HG02870 (cell line): ENCODE measurements at regions not wholly inside any gene's neighbourhood (a gene's known extent, or its start where the extent isn't known, plus 50 kb on each side); places are given as distances from the start of the nearest gene placed in this dataset.

Experiments
- ATAC-seq: cut with Tn5 transposase; IDR thresholded peaks from one replicate; pipeline ENCODE4 v1.9.1; 2021; ENCODE audit warnings: mild to moderate bottlenecking, moderate library complexity; ENCODE audit not compliant: unreplicated experiment

DNA sequence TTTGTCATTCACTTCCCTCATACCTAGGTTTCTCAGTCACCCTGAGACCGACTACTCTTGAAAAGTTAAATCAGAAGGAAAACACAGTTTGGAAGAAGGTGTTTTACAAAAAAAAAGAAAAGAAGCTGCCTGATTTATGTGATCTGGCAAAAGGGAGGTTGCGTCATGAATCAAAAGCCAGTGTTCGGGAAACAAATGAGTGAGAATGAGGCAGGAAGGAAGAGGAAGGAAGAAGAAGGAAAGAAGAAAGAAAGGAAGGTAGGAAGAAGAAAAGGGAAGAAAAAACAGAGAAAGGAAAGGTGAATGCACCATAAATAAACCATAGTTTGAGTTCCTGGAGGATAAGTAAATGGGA, 314.6 kb downstream of the BLID start:
- no peak for ATAC-seq

DNA sequence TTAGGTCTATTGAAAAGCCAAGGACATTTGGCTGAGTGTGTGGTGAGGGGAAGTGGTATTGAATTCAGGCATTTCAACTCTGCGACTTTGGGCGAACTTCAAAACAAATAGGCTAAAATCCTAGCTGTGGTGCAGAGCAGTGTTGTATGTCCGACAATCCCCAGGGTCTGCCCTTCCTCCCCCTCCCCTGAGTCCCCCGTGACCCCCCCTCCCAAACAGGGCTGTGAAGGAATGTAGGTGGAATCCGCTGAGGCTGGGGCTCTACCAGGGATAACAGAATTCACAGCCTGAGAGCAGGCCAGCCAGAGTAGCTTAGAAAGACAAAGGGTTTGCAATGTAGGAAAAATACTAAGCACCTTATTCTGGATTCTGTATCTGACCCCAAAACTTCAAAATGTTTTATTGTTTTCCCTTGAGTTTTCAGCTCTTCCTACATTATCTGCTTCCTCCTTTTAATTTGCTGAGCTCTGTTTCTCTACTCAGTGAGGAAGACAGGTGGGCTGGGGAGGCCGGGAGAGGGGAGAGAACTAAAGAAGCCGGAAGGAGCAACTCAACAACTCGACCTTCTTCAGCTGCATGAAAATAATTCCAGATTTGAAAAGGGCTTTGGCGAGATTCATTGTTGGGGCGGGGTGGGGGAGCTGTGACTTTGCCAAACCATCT, 315.2 kb downstream of the BLID start:
- no peak for ATAC-seq

DNA sequence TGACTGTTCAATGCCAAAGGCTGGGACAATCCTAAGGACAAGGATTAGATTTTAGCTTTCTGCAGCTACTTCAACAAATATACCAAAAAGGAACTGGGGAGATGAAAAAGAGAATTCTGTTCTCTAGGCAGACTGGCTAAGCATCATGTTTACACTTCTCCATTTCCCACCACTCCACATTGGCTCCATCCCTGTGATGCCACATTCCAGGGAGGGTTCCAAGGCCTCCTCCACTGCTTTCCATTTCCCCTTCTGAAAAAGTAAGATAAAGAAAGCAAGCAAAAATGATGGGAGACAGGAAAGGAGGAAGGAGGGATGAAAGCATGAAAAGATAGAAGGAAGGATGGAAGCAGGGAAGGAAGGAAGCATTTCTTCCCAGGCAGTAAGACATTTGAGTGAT, 315.8 kb downstream of the BLID start:
- ATAC-seq = no peak

DNA sequence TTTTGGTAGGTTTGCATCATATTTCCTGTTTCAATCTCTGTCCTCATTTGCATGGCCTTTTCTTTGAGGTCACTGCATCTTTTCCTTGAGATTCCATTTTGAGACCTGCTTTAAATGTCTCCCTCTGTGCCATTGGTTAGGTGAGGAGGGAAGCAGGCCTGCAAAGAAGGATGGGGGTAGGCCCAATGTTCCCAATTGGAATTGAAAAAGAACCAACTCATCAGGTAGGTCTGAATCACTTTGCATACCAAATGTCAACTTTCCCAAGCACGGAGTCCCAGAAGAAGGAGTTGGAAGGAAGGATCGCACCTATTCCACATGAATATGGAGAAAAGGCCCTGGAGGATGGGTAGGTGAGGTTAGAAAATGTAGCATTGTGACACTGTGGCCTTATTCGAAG, 318.5 kb downstream of the BLID start:
- ATAC-seq = no peak

DNA sequence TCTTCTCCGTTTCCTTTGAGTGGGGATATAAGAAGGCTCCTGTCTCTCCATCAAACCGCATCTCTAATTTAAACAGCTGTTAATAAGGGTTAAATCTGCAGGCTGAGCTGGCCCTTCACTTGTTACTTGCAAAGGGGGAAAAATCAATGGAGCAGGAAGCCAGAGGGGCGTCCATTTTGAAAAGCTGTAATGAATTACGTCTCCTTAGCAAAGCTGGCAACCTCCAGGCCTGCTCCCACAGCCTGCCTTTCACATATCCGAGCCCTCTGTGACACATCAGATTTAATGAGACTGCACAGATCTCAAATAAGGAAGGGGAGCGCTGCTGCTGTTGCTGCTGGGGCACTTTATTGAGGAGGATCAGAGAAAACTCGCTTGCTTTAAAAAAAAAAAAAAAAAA, 320.8 kb downstream of the BLID start:
- no peak for ATAC-seq

DNA sequence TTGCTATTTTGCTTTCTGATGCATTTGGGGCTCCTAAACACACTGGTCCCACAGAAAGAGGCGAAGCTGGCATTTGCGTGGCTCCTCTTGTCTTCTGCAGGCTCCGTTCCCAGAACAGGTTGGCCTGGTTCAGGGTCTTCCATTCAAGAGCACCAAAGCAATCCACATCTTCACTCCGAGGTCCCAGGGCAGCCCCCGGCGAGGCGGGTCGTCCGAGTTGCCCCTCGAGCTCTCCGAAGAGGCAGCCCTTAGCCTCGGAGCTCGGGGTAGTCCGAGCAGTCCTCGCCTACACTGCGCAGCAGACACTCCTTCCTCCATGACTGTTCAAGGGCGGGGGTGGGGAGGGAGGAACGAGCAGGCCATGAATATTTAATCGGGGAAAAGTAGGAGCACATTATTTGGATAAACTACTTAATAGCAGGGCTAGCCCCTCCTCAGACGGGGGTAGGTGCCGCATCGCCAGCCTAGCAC, 321.3 kb downstream of the BLID start:
- ATAC-seq = no peak

DNA sequence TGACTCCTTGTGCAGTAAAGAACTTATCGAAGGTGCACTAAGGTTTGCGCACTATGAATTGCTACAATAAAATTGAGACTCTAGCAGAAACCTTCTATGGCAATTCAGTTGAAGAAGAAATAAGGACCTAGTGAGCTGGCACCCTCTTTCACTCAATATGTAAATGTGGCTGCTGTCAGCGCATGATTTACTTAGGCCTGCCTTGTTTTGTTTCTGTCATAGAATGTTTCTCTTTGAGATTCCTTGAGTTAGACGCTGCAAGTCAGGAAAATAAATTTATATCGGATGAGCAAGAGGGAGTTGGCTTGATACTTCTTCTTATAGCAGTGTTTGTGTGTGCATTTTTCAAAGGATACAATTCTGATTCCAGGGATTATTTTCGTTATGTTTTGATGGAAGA, 322.1 kb downstream of the BLID start:
- no peak for ATAC-seq

DNA sequence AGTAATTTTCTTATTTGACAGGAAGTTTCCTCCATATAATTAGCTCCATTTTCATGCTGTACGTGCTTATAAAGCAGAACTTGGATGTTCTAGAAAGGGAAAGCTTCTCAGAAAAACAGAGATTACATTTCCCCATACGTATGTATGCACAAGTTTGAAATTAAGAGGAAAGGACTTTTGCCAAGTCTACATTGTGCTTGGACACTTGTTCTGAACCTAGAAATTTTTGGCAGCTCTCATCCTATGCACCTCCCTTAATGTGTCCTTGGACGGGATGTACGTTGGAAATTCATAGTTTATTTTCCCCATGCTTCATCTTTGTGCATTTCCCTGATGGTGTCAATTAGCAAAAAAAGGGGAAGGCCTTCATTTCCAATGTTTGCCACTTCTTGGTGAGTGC, 322.7 kb downstream of the BLID start:
- ATAC-seq = no peak

DNA sequence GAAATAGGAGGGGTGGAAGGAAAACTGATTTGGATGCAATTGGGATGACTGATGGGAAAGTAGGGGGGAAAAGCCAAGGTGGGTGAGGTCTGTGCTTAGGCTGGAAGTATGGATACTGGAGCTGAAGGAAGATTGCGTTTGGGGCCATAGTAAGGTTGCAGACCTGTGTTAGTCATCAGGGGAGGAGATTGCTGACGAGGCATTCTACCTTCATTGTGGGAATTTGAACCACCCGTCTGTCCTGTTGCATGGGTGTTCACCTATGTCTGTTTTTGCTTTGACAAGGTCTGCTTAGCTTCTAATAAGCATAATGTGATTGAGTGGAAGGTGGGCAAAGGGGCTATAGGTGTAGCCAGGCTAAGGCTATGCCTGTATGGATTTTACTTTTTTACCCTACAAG, 323.8 kb downstream of the BLID start:
- no peak for ATAC-seq

DNA sequence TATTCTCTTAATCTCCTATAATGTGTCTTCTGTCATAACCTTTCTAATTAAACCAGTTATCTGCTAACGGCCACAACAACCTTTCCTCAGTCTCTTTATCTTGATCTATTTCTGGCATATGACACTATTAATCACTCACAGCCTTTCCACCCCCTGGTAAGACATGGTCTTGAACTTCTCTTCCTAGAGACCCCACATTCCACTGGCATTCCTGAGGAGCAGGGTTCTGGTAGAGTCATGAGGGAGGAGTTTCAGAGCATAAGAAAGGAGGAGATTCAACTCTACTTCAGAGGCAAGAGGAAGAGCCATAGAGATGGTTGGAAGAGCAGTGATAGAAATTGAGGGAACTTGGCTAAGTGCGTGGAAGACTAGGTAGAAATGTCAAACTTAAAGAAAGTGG, 325.6 kb downstream of the BLID start:
- no peak for ATAC-seq

DNA sequence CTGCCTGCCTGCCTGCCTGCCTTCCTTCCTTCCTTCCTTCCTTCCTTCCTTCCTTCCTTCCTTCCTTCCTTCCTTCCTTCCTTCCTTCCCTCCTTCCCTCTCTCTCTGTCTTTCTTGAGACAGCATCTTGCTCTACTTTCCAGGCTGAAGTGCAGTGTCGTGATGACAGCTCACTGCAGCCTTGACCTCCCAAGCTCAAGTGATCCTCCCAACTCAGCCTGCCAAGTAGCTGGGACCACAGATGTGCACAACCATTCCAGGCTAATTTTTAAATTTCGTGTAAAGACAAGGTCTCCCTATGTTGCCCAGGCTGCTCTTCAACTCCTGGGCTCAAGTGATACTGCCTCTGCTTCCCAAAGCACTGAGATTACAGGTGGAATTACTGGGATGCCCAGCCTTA, 328.2 kb upstream of the SORL1-AS1 start:
- no peak for ATAC-seq

DNA sequence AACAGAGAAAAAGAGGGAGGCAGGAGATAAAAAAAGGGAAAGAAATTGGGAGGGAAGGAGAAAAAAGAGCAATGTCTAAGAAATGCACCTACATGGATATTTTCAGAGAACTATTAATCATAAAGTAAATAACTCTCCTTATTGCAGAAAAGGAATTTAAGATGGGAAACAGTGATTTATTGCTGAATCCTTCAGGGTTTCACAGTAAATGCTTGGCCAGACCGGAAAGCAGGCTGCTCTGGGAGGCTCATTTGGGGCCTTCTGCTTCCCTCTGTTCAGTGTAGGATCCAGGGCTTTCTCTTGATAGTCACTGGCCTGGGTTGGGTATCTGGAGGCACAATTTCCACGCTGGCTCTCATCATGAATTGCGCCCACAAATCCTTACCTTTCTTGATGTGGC, 324.3 kb upstream of the SORL1-AS1 start:
- no peak for ATAC-seq

DNA sequence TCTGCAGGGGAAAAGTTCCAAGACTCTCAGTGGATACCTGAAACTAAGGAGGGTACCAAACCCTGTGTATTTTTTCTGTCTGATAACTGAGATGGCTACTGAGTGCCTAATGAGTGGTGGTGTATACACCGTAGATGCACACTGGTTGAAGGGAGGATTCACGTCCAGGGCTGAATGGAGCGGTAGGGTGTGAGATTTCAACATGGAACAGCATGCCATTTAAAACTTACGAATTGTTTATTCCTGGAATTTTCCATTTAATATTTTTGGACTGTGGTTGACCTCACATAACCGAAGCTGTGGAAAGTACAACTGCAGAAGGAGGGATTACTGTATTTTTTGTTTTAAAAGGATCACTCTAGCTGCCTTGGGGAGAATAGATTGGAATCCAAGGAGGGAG, 322.5 kb upstream of the SORL1-AS1 start:
- no peak for ATAC-seq

DNA sequence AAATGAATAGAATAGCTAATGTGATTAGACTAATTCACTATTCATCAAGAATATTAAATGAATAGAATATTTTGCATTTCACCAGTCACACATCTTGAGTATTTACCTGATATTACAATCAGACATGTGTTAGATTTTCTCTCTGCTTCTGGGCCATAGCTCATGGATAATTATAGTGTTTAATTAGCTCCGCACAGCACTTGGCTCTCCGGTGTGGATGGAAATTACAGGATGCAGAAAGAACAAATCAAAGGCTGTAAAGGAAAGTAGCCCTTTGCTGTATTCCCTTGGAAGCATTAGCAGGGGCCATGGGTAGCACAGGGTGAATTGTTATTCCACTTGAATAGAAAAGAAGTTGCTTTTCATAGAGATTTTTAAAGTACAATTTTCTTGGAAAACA, 320.3 kb upstream of the SORL1-AS1 start:
- no peak for ATAC-seq

DNA sequence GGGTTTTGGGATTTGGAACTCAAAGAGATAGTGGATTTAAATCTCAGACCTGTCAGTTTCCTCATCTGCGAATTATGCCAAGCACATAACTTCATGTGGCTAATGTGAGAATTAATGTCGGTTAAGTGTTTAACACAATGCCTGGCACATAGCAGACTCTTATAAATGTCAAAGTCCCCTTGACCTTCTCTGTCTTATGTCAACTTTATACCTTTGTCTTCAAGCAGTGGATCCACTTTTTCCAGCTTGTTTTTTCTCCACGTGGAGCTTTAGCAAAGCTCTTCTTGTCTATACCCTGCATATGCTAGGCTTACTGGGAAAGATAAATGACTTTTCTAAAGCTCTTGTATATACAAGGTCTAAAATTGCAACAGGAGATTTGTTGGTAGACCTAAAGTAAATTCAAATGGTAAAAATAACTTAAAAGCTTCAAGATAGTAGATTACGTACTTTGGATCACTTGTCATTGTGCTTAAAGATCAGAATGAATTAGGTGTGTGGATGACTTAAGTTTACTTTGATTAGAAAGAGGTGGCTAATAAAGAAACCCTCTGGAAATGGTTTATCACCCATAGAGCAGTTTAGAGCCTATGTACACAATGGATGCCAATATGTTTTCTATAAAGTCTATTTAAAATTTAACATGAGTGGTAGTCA, 318.3 kb upstream of the SORL1-AS1 start:
- no peak for ATAC-seq

DNA sequence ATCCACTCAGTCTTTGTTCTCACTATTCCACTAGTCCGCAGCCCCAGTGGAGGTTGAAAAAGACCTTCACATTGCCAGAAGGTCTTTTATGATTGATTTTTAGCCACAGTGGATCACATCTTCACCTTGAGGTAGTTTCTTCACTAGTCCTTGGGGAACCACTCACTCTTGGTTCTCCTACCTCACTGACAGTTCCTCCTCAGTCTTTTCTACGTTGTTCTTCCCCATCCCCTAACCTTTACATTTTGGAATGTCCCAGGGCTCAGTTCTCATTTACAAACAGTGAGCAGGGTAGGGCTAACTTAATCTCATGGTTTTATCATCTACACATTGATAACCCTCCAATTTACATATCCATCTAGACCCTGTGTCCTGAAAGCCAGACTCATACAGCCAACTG, 316.4 kb upstream of the SORL1-AS1 start:
- no peak for ATAC-seq

DNA sequence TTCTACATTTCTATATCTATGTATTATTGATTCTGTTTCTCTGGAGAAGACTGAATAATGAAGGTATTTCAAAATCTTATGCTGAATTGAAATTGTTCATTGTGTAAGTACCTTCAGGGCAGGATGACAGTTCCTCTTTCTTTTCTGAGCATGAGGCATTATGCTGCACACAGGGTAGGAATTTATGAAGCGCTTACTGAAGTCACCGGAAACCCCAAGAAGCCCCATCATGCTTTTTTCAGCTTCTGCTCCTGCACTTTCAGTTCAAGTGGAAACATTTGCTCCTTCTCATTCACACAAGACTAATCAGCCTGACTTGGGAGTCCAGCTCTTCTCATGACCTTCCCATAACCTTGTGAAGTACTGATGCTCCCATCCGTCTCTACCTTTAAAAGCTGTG, 314.7 kb upstream of the SORL1-AS1 start:
- peak; percentile 73 for ATAC-seq

DNA sequence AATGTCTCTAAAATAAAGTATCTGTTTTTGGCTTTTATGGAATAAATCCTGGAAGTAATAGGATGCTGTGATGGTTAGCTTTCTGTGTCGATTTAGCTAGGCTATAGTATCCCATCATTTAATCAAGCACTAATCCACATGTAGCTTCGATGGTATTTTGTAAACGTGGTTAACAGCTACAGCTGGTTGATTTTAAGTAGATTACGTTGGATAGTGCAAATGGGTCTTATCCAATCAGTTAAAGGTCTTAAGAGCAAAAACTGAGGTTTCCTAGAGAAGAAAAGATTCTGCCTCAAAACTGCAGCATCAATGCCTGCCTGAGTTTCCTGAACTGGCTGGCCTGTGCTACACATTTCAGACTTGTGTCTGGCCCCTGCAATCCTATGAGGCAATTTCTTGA, 314.2 kb upstream of the SORL1-AS1 start:
- peak; percentile 3 for ATAC-seq

DNA sequence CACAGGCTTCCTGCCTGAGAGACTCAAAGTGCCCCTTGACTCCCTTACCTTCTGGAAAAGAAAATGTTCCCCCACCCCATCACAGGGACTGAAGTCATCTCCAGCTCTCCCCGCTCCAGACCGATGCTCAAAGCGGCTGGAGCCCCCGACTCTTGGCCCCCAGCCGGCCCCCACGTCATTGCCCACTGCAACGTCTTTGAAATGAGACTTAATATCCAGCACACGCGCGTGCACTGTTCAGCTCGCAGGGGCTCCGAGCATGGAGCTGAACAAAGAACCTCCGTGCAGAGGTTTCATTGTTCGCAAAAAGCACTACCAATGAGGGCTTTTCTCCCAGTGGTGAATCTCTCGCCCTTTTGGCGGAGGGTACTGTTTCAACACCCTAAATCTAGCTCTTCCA, 313.4 kb upstream of the SORL1-AS1 start:
- ATAC-seq = no peak

DNA sequence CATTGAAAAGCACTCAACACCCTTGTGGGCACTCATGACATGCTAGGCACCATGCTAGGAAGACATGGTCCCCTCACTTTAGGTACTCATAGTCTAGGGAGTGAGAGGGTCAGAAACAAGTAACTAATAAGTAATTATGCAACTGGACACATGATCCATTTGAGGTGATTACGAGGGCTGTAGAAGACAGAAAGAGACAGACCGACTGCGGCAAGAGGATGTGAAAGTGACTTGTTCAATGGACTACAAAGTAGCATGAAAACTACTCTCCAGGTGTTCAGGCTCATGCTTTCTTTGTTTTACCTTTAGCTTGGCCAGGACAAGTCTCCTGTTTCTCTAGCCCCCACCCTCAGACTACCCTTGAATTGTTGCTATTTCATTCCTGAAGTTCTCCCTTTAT, 310.8 kb upstream of the SORL1-AS1 start:
- ATAC-seq = peak; percentile 78

DNA sequence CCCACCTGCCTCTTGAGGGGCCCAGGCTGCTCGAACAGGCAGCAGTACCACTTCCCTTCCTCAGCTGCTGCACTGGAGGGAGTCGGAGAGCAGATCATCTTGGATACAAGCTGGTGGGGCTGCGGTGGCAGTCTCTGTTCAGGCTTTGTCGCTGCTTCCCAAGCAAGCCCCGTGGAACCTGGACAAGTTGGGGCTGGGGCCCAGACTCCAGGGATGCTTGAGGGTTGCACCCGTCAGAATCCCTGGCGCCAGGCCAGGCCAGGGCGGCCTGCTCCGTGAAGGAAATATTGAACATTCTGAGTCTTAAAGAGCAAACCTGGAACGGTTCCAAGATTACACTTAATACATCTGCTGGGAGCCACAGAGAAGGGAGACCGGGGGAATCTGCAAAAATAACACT, 310.1 kb upstream of the SORL1-AS1 start:
- no peak for ATAC-seq

DNA sequence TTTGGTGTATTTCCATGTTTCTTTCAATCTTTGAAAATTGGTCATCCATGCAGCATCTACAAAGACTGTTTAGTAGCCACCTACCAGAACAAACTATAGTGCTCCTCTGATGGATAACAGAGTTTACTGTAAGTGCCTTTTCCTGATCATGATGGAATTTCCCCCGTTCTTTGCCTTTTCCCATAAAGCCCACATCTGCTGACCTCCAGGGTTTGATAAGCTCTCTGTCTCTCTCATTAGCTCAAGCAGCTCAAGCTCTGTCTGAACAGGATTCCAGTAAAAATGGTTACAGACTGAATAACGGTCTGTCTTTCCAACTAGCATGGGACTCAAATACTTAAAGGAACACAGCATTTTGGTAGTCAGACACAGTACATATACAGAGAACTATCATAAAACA, 308.4 kb upstream of the SORL1-AS1 start:
- ATAC-seq = no peak
